H1 (cell line): ENCODE measurements at regions not wholly inside any gene's neighbourhood (a gene's known extent, or its start where the extent isn't known, plus 50 kb on each side); places are given as distances from the start of the nearest gene placed in this dataset.

ENCODE experiments used
- CTCF ChIA-PET: fragments of 300-600 bp; sonication (Branson Sonifier 250); formaldehyde crosslinking; loops from one replicate; lab custom pipeline; 2021; ENCODE audit not compliant: partially characterized antibody; lab: Charles Lee
- POLR2A ChIA-PET: fragments of 300-600 bp; sonication (Branson Sonifier 250); formaldehyde crosslinking; loops from one replicate; lab custom pipeline; 2021; ENCODE audit warnings: inconsistent platforms; ENCODE audit not compliant: partially characterized antibody; lab: Charles Lee
- DNase-seq, 2 experiments: peaks; one replicate each; pipeline versions ENCODE4 v3.0.0 to v3.0.0-alpha.2; 2010 to 2022; ENCODE audit warnings: low spot score in 2 of 2, low read depth in 1 of 2, mixed read lengths in 1 of 2
- FAIRE-seq: peaks from 2 replicates; lab custom pipeline; 2011; peaks lifted over from hg19 to GRCh38; lab: Jason Lieb, UNC
- H2AFZ ChIP-seq: 2 replicates; pipeline ENCODE4 v1.8.1; 2012; ENCODE audit warnings: low read length, inconsistent platforms
- H2AK5ac ChIP-seq: 2 replicates; pipeline ENCODE4 v1.6.1; 2013; ENCODE audit warnings: low read depth, low read length
- H2BK120ac ChIP-seq: replicated peaks from 2 replicates; pipeline ENCODE3; 2013; ENCODE audit warnings: low read depth, low read length, inconsistent platforms
- H2BK12ac ChIP-seq: 2 replicates; pipeline ENCODE4 v1.6.1; 2013; ENCODE audit warnings: low read depth, low read length
- H2BK15ac ChIP-seq: 2 replicates; pipeline ENCODE4 v1.6.1; 2013; ENCODE audit warnings: low read length
- H2BK20ac ChIP-seq: 2 replicates; pipeline ENCODE4 v1.6.1; 2013; ENCODE audit warnings: low read length
- H2BK5ac ChIP-seq: 2 replicates; pipeline ENCODE4 v1.6.1; 2013; ENCODE audit warnings: low read depth, low read length
- H3K14ac ChIP-seq: 2 replicates; pipeline ENCODE4 v1.6.1; 2013; ENCODE audit warnings: inconsistent platforms; ENCODE audit not compliant: insufficient read length
- H3K18ac ChIP-seq: 2 replicates; pipeline ENCODE4 v1.6.1; 2013; ENCODE audit warnings: low read length; ENCODE audit errors: extremely low read depth
- H3K23ac ChIP-seq: 2 replicates; pipeline ENCODE4 v1.6.1; 2013; ENCODE audit warnings: inconsistent platforms; ENCODE audit not compliant: insufficient read length
- H3K23me2 ChIP-seq: 2 replicates; pipeline ENCODE4 v1.6.1; 2013; ENCODE audit warnings: low read depth, low read length
- H3K27ac ChIP-seq: 2 replicates; pipeline ENCODE4 v1.6.1; 2011; ENCODE audit warnings: low read depth, low read length, inconsistent platforms
- H3K27me3 ChIP-seq, 4 experiments: replicated peaks in 1 of 4; 1 replicate in 1 of 4; 2 replicates in 3 of 4; pipeline versions ENCODE4 v1.6.1 to v1.8.1; 2011 to 2013; ENCODE audit warnings: low read length in 3 of 4, mild to moderate bottlenecking in 3 of 4, inconsistent platforms in 2 of 4, mixed read lengths in 2 of 4, moderate library complexity in 1 of 4; ENCODE audit not compliant: control insufficient read depth in 3 of 4, insufficient read depth in 3 of 4; ENCODE audit errors: extremely low read depth in 1 of 4
- H3K36me3 ChIP-seq, 4 experiments: 2 replicates each; pipeline versions ENCODE4 v1.6.1 to v1.8.1; 2011 to 2013; ENCODE audit warnings: mild to moderate bottlenecking in 4 of 4, low read length in 3 of 4, moderate library complexity in 2 of 4, control low read depth in 1 of 4, inconsistent platforms in 1 of 4; ENCODE audit not compliant: insufficient read depth in 4 of 4, control insufficient read depth in 2 of 4
- H3K4ac ChIP-seq: replicated peaks from 2 replicates; pipeline ENCODE3; 2013; ENCODE audit warnings: low read length, low read depth, mixed read lengths, inconsistent platforms; ENCODE audit not compliant: insufficient read length
- H3K4me1 ChIP-seq, 4 experiments: replicated peaks in 1 of 4; 1 replicate in 1 of 4; 2 replicates in 3 of 4; pipeline versions ENCODE4 v1.6.1 to v1.8.1; 2011 to 2013; ENCODE audit warnings: low read length in 3 of 4, inconsistent platforms in 2 of 4, mixed read lengths in 1 of 4; ENCODE audit not compliant: insufficient read depth in 4 of 4, control insufficient read depth in 3 of 4
- H3K4me2 ChIP-seq, 2 experiments: 2 replicates each; pipeline versions ENCODE4 v1.6.1 to v1.8.1; 2011 to 2013; ENCODE audit warnings: low read depth in 2 of 2, low read length in 2 of 2, control low read depth in 1 of 2, inconsistent platforms in 1 of 2, mild to moderate bottlenecking in 1 of 2; ENCODE audit not compliant: insufficient read depth in 1 of 2
- H3K4me3 ChIP-seq, 4 experiments: fragments of 200-600, 300-600 bp in 1 of 4; sonication (generic), shearing (Covaris generic), sonication (Bioruptor Twin) in 1 of 4; 2 replicates each; pipeline versions ENCODE4 v1.5.1 to v1.8.1; 2011 to 2016; ENCODE audit warnings: low read length in 4 of 4, low read depth in 3 of 4, control low read depth in 2 of 4, inconsistent platforms in 2 of 4, mild to moderate bottlenecking in 2 of 4, mixed read lengths in 1 of 4, moderate library complexity in 1 of 4; ENCODE audit not compliant: insufficient read depth in 2 of 4; ENCODE audit errors: extremely low read depth in 1 of 4
- H3K56ac ChIP-seq: replicated peaks from 2 replicates; pipeline ENCODE3; 2013; ENCODE audit warnings: low read depth, mild to moderate bottlenecking, mixed read lengths, low read length, inconsistent platforms; ENCODE audit not compliant: insufficient read length
- H3K79me1 ChIP-seq: 2 replicates; pipeline ENCODE4 v1.6.1; 2013; ENCODE audit warnings: low read depth, low read length, control low read depth
- H3K79me2 ChIP-seq, 2 experiments: 2 replicates each; pipeline versions ENCODE4 v1.6.1 to v1.8.1; 2012 to 2013; ENCODE audit warnings: low read length in 2 of 2, mild to moderate bottlenecking in 2 of 2, inconsistent platforms in 1 of 2; ENCODE audit not compliant: insufficient read depth in 2 of 2, control insufficient read depth in 1 of 2
- H3K9ac ChIP-seq, 4 experiments: replicated peaks in 1 of 4; 1 replicate in 1 of 4; 2 replicates in 3 of 4; pipeline versions ENCODE4 v1.6.1 to v1.8.1; 2011 to 2013; ENCODE audit warnings: low read depth in 3 of 4, low read length in 3 of 4, control low read depth in 2 of 4, mild to moderate bottlenecking in 2 of 4, moderate library complexity in 2 of 4, inconsistent platforms in 1 of 4; ENCODE audit errors: extremely low read depth in 1 of 4
- H3K9me3 ChIP-seq, 2 experiments: 2 replicates each; pipeline versions ENCODE4 v1.6.1 to v1.8.1; 2012 to 2013; ENCODE audit warnings: mild to moderate bottlenecking in 2 of 2, moderate library complexity in 2 of 2, control low read depth in 1 of 2, inconsistent platforms in 1 of 2, low read depth in 1 of 2, low read length in 1 of 2, mixed read lengths in 1 of 2; ENCODE audit not compliant: insufficient read depth in 2 of 2
- H4K20me1 ChIP-seq, 2 experiments: replicated peaks in 1 of 2; 2 replicates each; pipeline versions ENCODE3 to v1.8.1; 2011 to 2013; ENCODE audit warnings: inconsistent platforms in 2 of 2, low read length in 2 of 2, mild to moderate bottlenecking in 1 of 2; ENCODE audit not compliant: insufficient read depth in 2 of 2, control insufficient read depth in 1 of 2
- H4K5ac ChIP-seq: 2 replicates; pipeline ENCODE4 v1.6.1; 2013; ENCODE audit warnings: low read length, low read depth, mixed read lengths, inconsistent platforms; ENCODE audit not compliant: insufficient read length
- H4K8ac ChIP-seq: 2 replicates; pipeline ENCODE4 v1.8.0; 2013; ENCODE audit warnings: mild to moderate bottlenecking, moderate library complexity, low read length, inconsistent platforms; ENCODE audit not compliant: insufficient read depth; ENCODE audit errors: extremely low read depth
- H4K91ac ChIP-seq: replicated peaks from 2 replicates; pipeline ENCODE3; 2013; ENCODE audit warnings: low read length, mixed read lengths, inconsistent platforms; ENCODE audit not compliant: insufficient read length
- CTCF ChIP-seq, 3 experiments: IDR thresholded peaks; 1 replicate in 2 of 3; 2 replicates in 1 of 3; pipeline versions ENCODE4 v1.5.1 to v1.6.1; 2011; ENCODE audit warnings: low read length in 3 of 3, mild to moderate bottlenecking in 3 of 3, inconsistent platforms in 2 of 3, low read depth in 1 of 3, moderate library complexity in 1 of 3; ENCODE audit not compliant: insufficient read depth in 1 of 3; ENCODE audit errors: control extremely low read depth in 1 of 3
- FOSL1 ChIP-seq: IDR thresholded peaks from 2 replicates; pipeline ENCODE4 v1.6.1; 2011; ENCODE audit warnings: mild to moderate bottlenecking, low read depth, low read length, moderate library complexity; ENCODE audit not compliant: insufficient read depth
- GABPA ChIP-seq: IDR thresholded peaks from 2 replicates; pipeline ENCODE4 v1.6.1; 2011; ENCODE audit warnings: mild to moderate bottlenecking, low read length, moderate library complexity, borderline replicate concordance; ENCODE audit not compliant: insufficient read depth
- JUN ChIP-seq: IDR thresholded peaks from 2 replicates; pipeline ENCODE4 v1.6.1; 2011; ENCODE audit warnings: low read depth, mild to moderate bottlenecking, improper control_type of control experiment, low read length
- JUND ChIP-seq: IDR thresholded peaks from 2 replicates; pipeline ENCODE4 v1.6.1; 2011; ENCODE audit warnings: mild to moderate bottlenecking, improper control_type of control experiment, low read length
- KDM5A ChIP-seq: fragments of 200-600 bp; IDR thresholded peaks from 2 replicates; pipeline ENCODE4 v1.7.1; 2012; ENCODE audit warnings: mild to moderate bottlenecking, low read length, inconsistent platforms, mixed read lengths
- PHF8 ChIP-seq: fragments of 200-600 bp; sonication (generic); conservative IDR thresholded peaks from 2 replicates; pipeline ENCODE4 v1.7.1; 2012; ENCODE audit warnings: low read depth, mild to moderate bottlenecking, inconsistent platforms, low read length, moderate library complexity
- POLR2AphosphoS5 ChIP-seq: IDR thresholded peaks from 2 replicates; pipeline ENCODE4 v1.6.1; 2011; ENCODE audit warnings: low read depth, low read length
- POU5F1 ChIP-seq: IDR thresholded peaks from 2 replicates; pipeline ENCODE4 v1.6.1; 2011; ENCODE audit warnings: low read depth, mild to moderate bottlenecking, low read length, moderate library complexity
- RNF2 ChIP-seq: fragments of 200-900, 300-1000 bp; sonication (generic); IDR thresholded peaks from 2 replicates; pipeline ENCODE4 v1.7.1; 2016; ENCODE audit warnings: borderline replicate concordance, low read depth, mild to moderate bottlenecking, antibody characterized with exemption, low read length; ENCODE audit not compliant: poor library complexity, severe bottlenecking; ENCODE audit errors: missing control alignments
- SP4 ChIP-seq: IDR thresholded peaks from 2 replicates; pipeline ENCODE4 v1.6.1; 2012; ENCODE audit warnings: low read length, inconsistent platforms
- ZNF274 ChIP-seq: IDR thresholded peaks from 2 replicates; pipeline ENCODE4 v1.7.0; 2012; ENCODE audit warnings: low read length, borderline replicate concordance; ENCODE audit errors: extremely low read depth
- WGBS, 2 experiments: shearing (Covaris generic) in 1 of 2; methylation state at CpG; one replicate each; pipeline versions ENCODE4 v1.1.6 to v1.1.7; 2013 to 2015; ENCODE audit warnings: low lambda C conversion rate in 2 of 2, mixed read lengths in 2 of 2, inconsistent platforms in 1 of 2, low coverage in 1 of 2, missing lambda C conversion rate in 1 of 2; ENCODE audit not compliant: insufficient replicate concordance in 2 of 2, insufficient coverage in 1 of 2, insufficient read length in 1 of 2; ENCODE audit errors: extremely low coverage in 1 of 2, missing lambda C conversion rate in 1 of 2; 5-methylcytosine and 5-hydroxymethylcytosine counted together

- Histone ChIP-seq H3K4ac (no peak overlapping the region), H3K79me1 (no peaks in the 10 kb centered on the region), H4K20me1 (no peaks in the 10 kb centered on the region), H2AK5ac (no peak overlapping the region), H3K27ac (no peak overlapping the region), H2AFZ (no peak overlapping the region), H3K23me2 (no peaks in the 10 kb centered on the region), H2BK120ac (no peak overlapping the region), H2BK20ac (no peak overlapping the region), H3K27me3 (no peaks in the 10 kb centered on the region), H3K9me3 (peaks cover 0 to 4% of the 10 kb centered on the region in 2 experiments; a peak in 1 of 4 replicates), H4K5ac (no peak overlapping the region), H2BK15ac (no peak overlapping the region), H3K18ac (no peak overlapping the region), H3K4me1 (no peaks in the 10 kb centered on the region), H3K4me3 (no peak overlapping the region), H2BK12ac (no peak overlapping the region), H3K56ac (no peak overlapping the region), H3K9ac (no peak overlapping the region), H3K36me3 (no peaks in the 10 kb centered on the region), H3K14ac (no peak overlapping the region), H2BK5ac (no peak overlapping the region), H3K4me2 (no peak overlapping the region), H4K8ac (no peak overlapping the region), H3K23ac (no peak overlapping the region), H4K91ac (no peak overlapping the region), H3K79me2 (no peaks in the 10 kb centered on the region)
- WGBS, 2 experiments = 97% methylated on average over 3 of the region's 3 CpGs; no CpG with 5 or more reads in 1 of the 2 experiments
- FAIRE-seq (no peak), DNase-seq (no peak)
- CTCF ChIA-PET = interaction anchor here (0.9 to 3.7 kb wide), 4 partner anchors 9 to 39 kb away, joined by 3 to 12 read pairs (median 4); no protein-coding TSS in a partner anchor
- POLR2A ChIA-PET = no interaction called here
- TF ChIP-seq POU5F1 (no peak), SP4 (no peak), PHF8 (no peak), POLR2AphosphoS5 (no peak), GABPA (no peak), CTCF (IDR thresholded peaks at IDR 0.05; ENCODE audit: control extremely low read depth in 1 of 3, insufficient read depth in 1 of 3, low read depth in 1 of 3, low read length in 3 of 3) (no peak), JUN (no peak), FOSL1 (no peak), JUND (no peak), RNF2 (no peak), ZNF274 (no peak), KDM5A (no peak)
Measured at GRCh38 chr16:9186061-9186460, 94.6 kb downstream of the HAPSTR1 start.
